HG03060 (cell line): ENCODE measurements at regions not wholly inside any gene's neighbourhood (a gene's known extent, or its start where the extent isn't known, plus 50 kb on each side); places are given as distances from the start of the nearest gene placed in this dataset.

Experiments used
- ATAC-seq: cut with Tn5 transposase; IDR thresholded peaks from one replicate; pipeline ENCODE4 v1.9.1; 2021; ENCODE audit warnings: low read depth, moderate number of reproducible peaks; ENCODE audit not compliant: unreplicated experiment

GRCh38 chr13:48839171-48839570 is 136.5 kb upstream of the FNDC3A start:
- no peak for ATAC-seq

GRCh38 chr13:48840366-48840765 is 135.3 kb upstream of the FNDC3A start:
- no peak for ATAC-seq

- no peak for ATAC-seq
Observed at GRCh38 chr13:48842316-48842715, 133.4 kb upstream of the FNDC3A start.

GRCh38 chr13:48843630-48844380 is 131.9 kb upstream of the FNDC3A start:
- no peak for ATAC-seq

- ATAC-seq, result no peak
Observed at GRCh38 chr13:48844676-48845075, 131.0 kb upstream of the FNDC3A start.

- no peak for ATAC-seq
Observed at GRCh38 chr13:48849515-48849914, 126.2 kb upstream of the FNDC3A start.

- no peak for ATAC-seq
Observed at GRCh38 chr13:48851707-48852106, 124.0 kb upstream of the FNDC3A start.

- ATAC-seq, result no peak
Observed at GRCh38 chr13:48852911-48853727, 122.6 kb upstream of the FNDC3A start.

GRCh38 chr13:48853728-48854102 is 122.0 kb upstream of the FNDC3A start:
- ATAC-seq, result no peak

- ATAC-seq, result no peak
Observed at GRCh38 chr13:48857576-48857975, 118.1 kb upstream of the FNDC3A start.

- ATAC-seq, result no peak
Observed at GRCh38 chr13:48858122-48858902, 117.4 kb upstream of the FNDC3A start.

GRCh38 chr13:48859272-48860105 is 116.2 kb upstream of the FNDC3A start:
- ATAC-seq, result no peak

- ATAC-seq, result no peak
Observed at GRCh38 chr13:48860364-48860763, 115.3 kb upstream of the FNDC3A start.

GRCh38 chr13:48862572-48862971 is 113.1 kb upstream of the FNDC3A start:
- ATAC-seq, result no peak

GRCh38 chr13:48864100-48864499 is 111.6 kb upstream of the FNDC3A start:
- no peak for ATAC-seq

- ATAC-seq, result no peak
Observed at GRCh38 chr13:48866249-48866648, 109.5 kb upstream of the FNDC3A start.

- ATAC-seq, result no peak
Observed at GRCh38 chr13:48873081-48873480, 102.6 kb upstream of the FNDC3A start.

- no peak for ATAC-seq
Observed at GRCh38 chr13:48873587-48873986, 102.1 kb upstream of the FNDC3A start.

- no peak for ATAC-seq
Observed at GRCh38 chr13:48874165-48874564, 101.5 kb upstream of the FNDC3A start.

- ATAC-seq, result no peak
Observed at GRCh38 chr13:48875047-48875446, 100.7 kb upstream of the FNDC3A start.
